GM12892 (cell line): ENCODE measurements at regions not wholly inside any gene's neighbourhood (a gene's known extent, or its start where the extent isn't known, plus 50 kb on each side); places are given as distances from the start of the nearest gene placed in this dataset.

ENCODE experiments used
- DNase-seq: peaks from one replicate; pipeline ENCODE4 v3.0.0; 2011; ENCODE audit not compliant: insufficient read length
- FAIRE-seq: peaks from 2 replicates; lab custom pipeline; 2011; peaks lifted over from hg19 to GRCh38; lab: Jason Lieb, UNC
- POLR2A ChIP-seq: IDR thresholded peaks from 2 replicates; pipeline ENCODE4 v1.6.1; 2011; ENCODE audit warnings: low read depth, low read length, control low read depth
- POLR2AphosphoS5 ChIP-seq: IDR thresholded peaks from 2 replicates; pipeline ENCODE4 v1.6.1; 2011; ENCODE audit warnings: low read depth, low read length, control low read depth
- TAF1 ChIP-seq: IDR thresholded peaks from 2 replicates; pipeline ENCODE4 v1.6.1; 2011; ENCODE audit warnings: low read depth, mild to moderate bottlenecking, control low read depth, low read length, borderline replicate concordance

DNA sequence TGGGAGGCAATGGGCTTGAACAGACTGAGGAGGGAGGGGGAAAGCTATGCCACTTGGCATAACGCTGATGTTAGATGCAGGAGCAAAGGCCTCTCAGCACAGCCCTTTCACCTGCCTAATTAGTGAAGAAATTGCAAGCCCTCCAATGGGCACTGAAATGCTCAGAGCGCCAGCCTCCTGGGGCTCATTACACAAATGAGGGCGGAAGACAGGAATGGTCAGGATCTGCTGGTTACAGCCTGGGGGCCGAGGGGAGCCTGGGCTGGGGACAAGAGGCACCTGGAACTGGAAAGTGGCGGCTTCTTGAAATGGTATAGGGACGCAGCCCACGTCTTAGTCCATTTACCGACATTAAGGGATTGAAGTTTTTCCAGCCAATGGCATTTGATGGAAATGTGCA, 50.2 kb upstream of the PLET1 start:
- TF ChIP-seq TAF1 (no peak), POLR2AphosphoS5 (no peak), POLR2A (no peak)
- FAIRE-seq (no peak), DNase-seq (no peak)

DNA sequence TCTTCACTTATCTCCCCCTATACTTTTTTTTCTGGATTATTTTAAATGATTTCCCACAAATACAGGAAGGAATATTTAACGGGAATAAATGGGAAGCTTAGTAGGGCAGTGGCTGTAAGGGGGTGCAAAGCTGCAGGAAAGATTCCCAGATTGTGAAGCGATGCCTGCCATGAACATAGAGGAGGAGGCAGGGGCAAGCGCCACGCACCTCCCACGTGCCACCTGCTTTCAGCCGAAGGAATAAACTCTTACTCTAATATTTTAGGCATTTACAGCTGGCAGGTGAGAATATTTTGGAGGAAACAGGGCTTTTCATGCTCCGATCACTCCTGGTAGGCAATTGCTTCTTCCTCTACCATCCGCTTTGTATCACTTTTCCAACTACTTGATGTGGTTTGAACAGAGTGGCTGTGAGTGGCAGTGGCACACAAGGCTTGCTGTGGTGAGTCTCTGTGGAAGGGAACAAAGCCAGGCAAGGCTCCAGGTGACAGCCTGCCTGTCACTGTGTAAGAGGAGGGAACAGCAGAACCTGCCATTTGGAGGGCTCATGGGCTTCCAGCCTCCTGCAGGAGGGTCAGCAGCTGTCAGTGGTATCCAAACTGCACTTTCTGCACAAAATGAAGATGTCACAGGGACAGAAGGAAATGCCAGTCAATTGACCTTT, 54.5 kb upstream of the PLET1 start:
- DNase-seq = no peak
- no peak for TF ChIP-seq POLR2AphosphoS5
- TF ChIP-seq POLR2A = no peak
- TF ChIP-seq TAF1 = no peak
- FAIRE-seq = no peak

DNA sequence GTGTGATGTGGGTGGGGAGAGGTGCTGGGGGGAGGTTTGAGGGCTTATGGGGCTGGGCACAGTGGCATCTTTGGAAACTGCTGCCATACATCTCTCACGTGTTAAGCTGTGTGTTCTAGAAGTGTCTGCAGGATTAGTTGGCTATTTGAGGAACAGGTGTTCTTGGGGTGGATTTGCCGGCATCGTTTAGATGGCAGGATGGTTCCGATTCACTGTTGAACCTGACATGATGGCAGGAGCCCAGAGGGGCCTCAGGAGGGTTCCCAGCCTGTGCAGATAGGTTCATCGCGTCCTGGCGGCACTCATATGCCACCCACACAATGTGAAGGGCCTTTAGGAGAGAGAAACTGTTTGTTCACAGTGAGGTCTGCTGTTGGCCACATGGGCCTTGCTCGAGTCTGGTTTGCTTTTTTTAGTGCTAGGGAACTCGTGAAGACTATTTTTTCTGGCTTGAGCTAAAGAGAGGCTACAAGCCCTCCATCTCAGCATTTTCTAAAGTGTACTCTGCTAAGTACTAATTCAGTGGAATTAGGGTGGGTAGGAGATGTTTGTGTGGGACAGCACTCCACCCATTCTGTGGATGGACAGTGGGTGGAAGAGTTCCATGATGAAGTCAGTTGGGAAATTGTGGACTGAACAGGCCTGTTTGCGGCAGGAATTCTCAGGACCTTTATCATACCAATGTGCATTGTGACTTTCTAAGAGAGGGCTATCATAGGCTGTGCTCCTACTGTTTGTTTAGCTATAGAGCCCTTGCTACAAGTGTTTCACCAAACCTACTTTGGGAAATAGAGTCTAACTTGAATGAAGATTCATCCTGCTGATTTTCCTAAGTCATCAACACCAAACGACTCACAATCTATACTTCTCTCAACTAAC, 55.4 kb upstream of the PLET1 start:
- DNase-seq = no peak
- FAIRE-seq = no peak
- TF ChIP-seq POLR2A (no peak), POLR2AphosphoS5 (no peak), TAF1 (no peak)

GRCh38 chr11:112316971-112317370, 56.3 kb upstream of the PLET1 start:
- TF ChIP-seq POLR2AphosphoS5 = no peak
- no peak for TF ChIP-seq POLR2A
- no peak for TF ChIP-seq TAF1
- no peak for FAIRE-seq
- no peak for DNase-seq

- no peak for TF ChIP-seq POLR2AphosphoS5
- TF ChIP-seq POLR2A = no peak
- TF ChIP-seq TAF1 = no peak
- FAIRE-seq (no peak), DNase-seq (no peak)
These were observed 57.5 kb upstream of the PLET1 start for GRCh38 chr11:112318184-112318591.

DNA sequence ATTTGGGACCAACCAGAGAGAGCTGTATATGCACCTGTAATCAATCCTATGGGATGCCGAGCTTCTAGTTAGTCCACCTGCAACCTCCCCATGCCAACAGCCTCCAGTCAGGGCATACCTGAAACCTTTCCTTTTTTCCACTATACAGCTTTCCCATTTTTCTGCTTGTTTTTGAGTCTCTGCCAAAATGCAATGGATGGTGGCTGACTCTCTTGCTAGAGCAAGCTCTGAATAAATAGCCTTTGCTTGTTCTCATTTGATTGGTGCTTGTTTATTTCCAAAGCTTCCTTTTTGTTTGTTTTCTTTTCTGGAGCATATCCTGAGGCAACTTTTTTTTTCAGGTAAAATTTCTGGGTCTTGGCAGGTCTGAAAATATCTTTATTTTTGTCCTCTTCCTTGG, 58.0 kb upstream of the PLET1 start:
- DNase-seq (no peak), FAIRE-seq (no peak)
- TF ChIP-seq POLR2A (no peak), TAF1 (no peak), POLR2AphosphoS5 (no peak)

- FAIRE-seq (no peak), DNase-seq (no peak)
- TF ChIP-seq TAF1 (no peak), POLR2A (no peak), POLR2AphosphoS5 (no peak)
These were observed 60.0 kb upstream of the PLET1 start for GRCh38 chr11:112320668-112321067.

DNA sequence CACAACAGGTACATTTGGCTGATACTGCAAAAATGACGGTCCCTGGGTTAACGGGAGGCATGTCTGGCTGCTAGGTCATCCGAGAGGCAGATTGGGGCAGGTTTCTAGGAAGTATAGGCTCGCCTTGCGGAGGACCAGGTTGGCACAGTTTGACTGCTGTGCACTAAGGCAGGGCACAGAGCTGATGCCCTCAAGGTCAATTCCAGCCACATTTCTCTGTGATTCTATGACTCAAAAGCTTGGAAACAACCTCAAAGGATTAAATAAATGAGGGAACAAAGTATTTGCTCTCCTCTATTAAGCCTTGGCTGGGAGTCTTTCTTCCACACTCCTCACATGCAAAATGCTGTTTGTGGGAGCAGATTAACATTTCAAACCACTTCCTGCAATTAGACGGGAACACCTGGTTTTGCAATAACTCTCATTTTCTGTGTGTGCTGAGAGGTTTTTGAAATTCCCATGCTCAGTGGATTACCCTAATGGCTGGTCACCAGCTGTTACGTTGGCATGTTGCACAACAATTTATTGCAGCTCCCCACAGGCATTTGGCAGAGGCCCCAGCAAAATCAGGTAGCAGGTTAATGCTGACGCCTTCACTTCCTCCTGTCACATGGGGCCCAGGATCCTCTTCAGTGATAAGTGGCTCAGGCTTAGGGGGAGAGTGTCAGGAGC, 61.0 kb upstream of the PLET1 start:
- FAIRE-seq (no peak), DNase-seq (no peak)
- TF ChIP-seq POLR2A (no peak), TAF1 (no peak), POLR2AphosphoS5 (no peak)

DNA sequence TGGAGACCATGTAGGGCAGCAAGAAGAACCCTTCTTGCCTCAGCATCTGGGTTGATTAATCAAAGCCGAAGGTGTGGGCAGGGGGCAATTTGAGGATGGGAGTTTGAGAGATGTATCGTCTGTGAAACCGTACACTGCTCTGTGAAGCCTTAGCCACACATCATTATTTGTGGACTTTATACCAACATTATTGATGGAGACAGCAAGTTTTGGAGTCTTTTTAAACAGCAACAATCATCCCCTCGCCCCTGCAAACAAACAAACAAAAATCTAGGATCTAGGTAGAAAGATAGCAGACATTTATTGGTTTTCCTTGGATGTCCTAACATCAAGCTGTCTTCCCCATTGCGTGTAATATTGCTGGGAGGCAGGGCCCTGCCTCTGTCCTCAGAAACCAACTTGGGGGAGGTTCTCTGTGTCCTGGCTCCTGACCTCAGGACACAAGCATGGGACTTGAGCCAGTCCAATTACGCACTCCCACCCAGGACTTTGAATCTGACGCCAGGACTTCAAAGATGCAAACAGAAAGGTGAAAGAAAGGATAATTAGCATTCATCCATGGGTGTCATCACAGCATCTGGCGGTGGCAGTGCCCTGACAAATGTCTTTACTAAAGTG, 61.6 kb upstream of the PLET1 start:
- TF ChIP-seq POLR2AphosphoS5 = no peak
- no peak for TF ChIP-seq TAF1
- TF ChIP-seq POLR2A = no peak
- DNase-seq (no peak), FAIRE-seq (no peak)

GRCh38 chr11:112334381-112334780, 73.7 kb upstream of the PLET1 start:
- TF ChIP-seq POLR2A (no peak), POLR2AphosphoS5 (no peak), TAF1 (no peak)
- DNase-seq = no peak
- FAIRE-seq = no peak

DNA sequence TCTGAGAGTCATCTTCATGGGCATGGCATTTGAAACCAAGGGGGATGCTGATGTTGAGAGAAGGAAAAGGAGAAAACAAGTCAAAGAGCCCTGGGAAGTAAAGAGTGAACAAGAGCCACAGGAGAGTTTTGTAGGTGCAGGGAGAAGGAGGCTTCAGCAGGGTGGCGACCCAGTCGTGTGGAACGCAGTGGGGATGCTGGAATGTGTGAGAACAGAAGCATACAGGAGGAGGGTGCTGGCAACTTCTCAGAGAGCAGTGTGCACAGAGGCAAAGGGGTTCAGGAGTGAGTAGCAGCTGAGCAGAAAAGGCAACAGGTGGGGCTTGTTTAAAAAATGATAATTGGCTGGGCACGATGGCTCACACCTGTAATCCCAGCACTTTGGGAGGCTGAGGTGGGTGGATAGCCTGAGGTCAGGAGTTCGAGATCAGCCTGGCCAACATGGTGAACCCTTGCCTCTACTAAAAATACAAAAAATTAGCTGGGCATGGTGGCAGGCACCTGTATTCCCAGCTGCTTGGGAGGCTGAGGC, 75.8 kb upstream of the PLET1 start:
- DNase-seq = no peak
- no peak for TF ChIP-seq TAF1
- FAIRE-seq = no peak
